GM23338 (cell line): ENCODE measurements at regions not wholly inside any gene's neighbourhood (a gene's known extent, or its start where the extent isn't known, plus 50 kb on each side); places are given as distances from the start of the nearest gene placed in this dataset.

Source experiments
- CREB1 ChIP-seq: fragments of 250-450 bp; sonication (Bioruptor Pico); IDR thresholded peaks from 2 replicates; pipeline ENCODE4 v1.5.0; 2020; ENCODE audit warnings: low read depth, mild to moderate bottlenecking, moderate library complexity
- EZH2 ChIP-seq: fragments of 200-600 bp; sonication (generic); IDR thresholded peaks from one replicate; pipeline ENCODE4 v1.8.0; 2017; ENCODE audit warnings: antibody characterized with exemption, mild to moderate bottlenecking, low read depth; ENCODE audit not compliant: unreplicated experiment
- POLR2AphosphoS5 ChIP-seq: IDR thresholded peaks from 2 replicates; pipeline ENCODE4 v1.6.1; 2016; ENCODE audit warnings: antibody characterized with exemption, low read depth
- STAT1 ChIP-seq: IDR thresholded peaks from one replicate; pipeline ENCODE4 v1.6.1; 2016; ENCODE audit warnings: antibody characterized with exemption; ENCODE audit not compliant: unreplicated experiment
- TF ChIP-seq, protein P1 (sequence below), 2 experiments: fragments of 200-600 bp in 1 of 2; sonication (generic) in 1 of 2; conservative IDR thresholded peaks; 2 replicates each; pipeline versions ENCODE4 v1.5.1 to v1.6.1; 2016 to 2017; ENCODE audit warnings: antibody characterized with exemption in 2 of 2, low read depth in 2 of 2, mild to moderate bottlenecking in 2 of 2, moderate library complexity in 1 of 2
- TF ChIP-seq, protein P2 (sequence below): IDR thresholded peaks from 2 replicates; pipeline ENCODE4 v1.6.1; 2016; ENCODE audit warnings: antibody characterized with exemption

DNA sequence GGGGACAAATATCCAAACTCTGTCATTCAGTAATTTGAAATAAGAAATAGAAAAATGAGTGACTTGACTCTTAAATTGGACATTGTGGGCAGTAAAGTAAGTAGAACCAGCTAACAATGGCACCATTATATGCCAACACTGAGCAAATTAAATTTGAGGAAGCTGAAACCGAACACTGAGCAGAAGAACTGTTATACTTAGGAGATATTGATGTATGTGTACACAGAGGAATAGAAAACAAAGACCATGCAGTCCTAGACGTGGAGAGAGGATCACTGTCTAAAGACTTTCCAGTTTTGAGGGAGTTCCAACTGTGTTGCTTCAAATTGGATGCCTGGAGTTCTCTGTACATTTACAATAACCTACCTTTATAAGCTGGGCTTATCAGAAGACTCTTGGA, 427.0 kb upstream of the EYS start:
- TF ChIP-seq EZH2 (no peak), STAT1 (no peak), CREB1 (CRISPR knock-in tag) (no peak), POLR2AphosphoS5 (no peak)
- TF ChIP-seq, protein P1, sequence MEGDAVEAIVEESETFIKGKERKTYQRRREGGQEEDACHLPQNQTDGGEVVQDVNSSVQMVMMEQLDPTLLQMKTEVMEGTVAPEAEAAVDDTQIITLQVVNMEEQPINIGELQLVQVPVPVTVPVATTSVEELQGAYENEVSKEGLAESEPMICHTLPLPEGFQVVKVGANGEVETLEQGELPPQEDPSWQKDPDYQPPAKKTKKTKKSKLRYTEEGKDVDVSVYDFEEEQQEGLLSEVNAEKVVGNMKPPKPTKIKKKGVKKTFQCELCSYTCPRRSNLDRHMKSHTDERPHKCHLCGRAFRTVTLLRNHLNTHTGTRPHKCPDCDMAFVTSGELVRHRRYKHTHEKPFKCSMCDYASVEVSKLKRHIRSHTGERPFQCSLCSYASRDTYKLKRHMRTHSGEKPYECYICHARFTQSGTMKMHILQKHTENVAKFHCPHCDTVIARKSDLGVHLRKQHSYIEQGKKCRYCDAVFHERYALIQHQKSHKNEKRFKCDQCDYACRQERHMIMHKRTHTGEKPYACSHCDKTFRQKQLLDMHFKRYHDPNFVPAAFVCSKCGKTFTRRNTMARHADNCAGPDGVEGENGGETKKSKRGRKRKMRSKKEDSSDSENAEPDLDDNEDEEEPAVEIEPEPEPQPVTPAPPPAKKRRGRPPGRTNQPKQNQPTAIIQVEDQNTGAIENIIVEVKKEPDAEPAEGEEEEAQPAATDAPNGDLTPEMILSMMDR (conservative IDR thresholded peaks at IDR 0.05; ENCODE audit: low read depth in 2 of 2): no peak
- TF ChIP-seq, protein P2, sequence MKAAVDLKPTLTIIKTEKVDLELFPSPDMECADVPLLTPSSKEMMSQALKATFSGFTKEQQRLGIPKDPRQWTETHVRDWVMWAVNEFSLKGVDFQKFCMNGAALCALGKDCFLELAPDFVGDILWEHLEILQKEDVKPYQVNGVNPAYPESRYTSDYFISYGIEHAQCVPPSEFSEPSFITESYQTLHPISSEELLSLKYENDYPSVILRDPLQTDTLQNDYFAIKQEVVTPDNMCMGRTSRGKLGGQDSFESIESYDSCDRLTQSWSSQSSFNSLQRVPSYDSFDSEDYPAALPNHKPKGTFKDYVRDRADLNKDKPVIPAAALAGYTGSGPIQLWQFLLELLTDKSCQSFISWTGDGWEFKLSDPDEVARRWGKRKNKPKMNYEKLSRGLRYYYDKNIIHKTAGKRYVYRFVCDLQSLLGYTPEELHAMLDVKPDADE: no peak
